Left lung (tissue), 4 donors: ENCODE measurements at regions not wholly inside any gene's neighbourhood (a gene's known extent, or its start where the extent isn't known, plus 50 kb on each side); places are given as distances from the start of the nearest gene placed in this dataset.

ENCODE experiments used
- ATAC-seq: fragments of 200-7000 bp; cut with Tn5 transposase; one replicate; pipeline ENCODE4 v1.9.1; 2020; ENCODE audit warnings: moderate library complexity
- DNase-seq, 4 donors: peaks; one replicate each; pipeline ENCODE4 v3.0.0-alpha.2; 2013 to 2020
- H3K27ac ChIP-seq, 2 donors: fragments of 200-600 bp; sonication (generic) in 1 of 2; one replicate each; pipeline versions ENCODE4 v1.5.0 to v1.8.0; 2020 to 2021
- H3K27me3 ChIP-seq, 2 donors: fragments of 200-600 bp; sonication (generic) in 1 of 2; one replicate each; pipeline versions ENCODE4 v1.5.0 to v1.8.0; 2020 to 2021
- H3K36me3 ChIP-seq, 2 donors: fragments of 200-600 bp; sonication (generic) in 1 of 2; one replicate each; pipeline versions ENCODE4 v1.5.0 to v1.8.0; 2020 to 2021
- H3K4me1 ChIP-seq, 2 donors: fragments of 200-600 bp; one replicate each; pipeline ENCODE4 v1.8.0; 2021
- H3K4me3 ChIP-seq, 2 donors: fragments of 200-600 bp; sonication (generic) in 1 of 2; one replicate each; pipeline versions ENCODE4 v1.5.0 to v1.8.0; 2020 to 2021; ENCODE audit warnings: mild to moderate bottlenecking in 1 of 2
- H3K9me3 ChIP-seq, 2 donors: fragments of 200-600 bp; sonication (generic) in 1 of 2; one replicate each; pipeline versions ENCODE4 v1.5.0 to v1.8.0; 2020 to 2021
- intact Hi-C, 2 donors: fragments of 100-400 bp; cut with DNase I; formaldehyde crosslinking; loops; one replicate each; pipeline versions ENCODE4 v1.11.2 to v1.14.2; 2022
- TF ChIP-seq, protein P1 (sequence below), 2 donors: fragments of 200-600 bp; sonication (generic) in 1 of 2; IDR thresholded peaks; one replicate each; pipeline versions ENCODE4 v1.5.0 to v1.8.0; 2021; ENCODE audit warnings: antibody characterized with exemption in 2 of 2
- donor health status: DM: no; HTN: yes; CAD: no.
- donor health status: DM: no; HTN: no; CAD: no.

- Histone ChIP-seq H3K27ac (no peak overlapping the region), H3K36me3 (no peaks in the 10 kb centered on the region), H3K4me1 (no peaks in the 10 kb centered on the region), H3K4me3 (no peak overlapping the region), H3K27me3 (no peaks in the 10 kb centered on the region), H3K9me3 (no peaks in the 10 kb centered on the region)
- ATAC-seq, result no peak
- intact Hi-C loops, result no loop called here
- DNase-seq, result no peak
- TF ChIP-seq, protein P1, sequence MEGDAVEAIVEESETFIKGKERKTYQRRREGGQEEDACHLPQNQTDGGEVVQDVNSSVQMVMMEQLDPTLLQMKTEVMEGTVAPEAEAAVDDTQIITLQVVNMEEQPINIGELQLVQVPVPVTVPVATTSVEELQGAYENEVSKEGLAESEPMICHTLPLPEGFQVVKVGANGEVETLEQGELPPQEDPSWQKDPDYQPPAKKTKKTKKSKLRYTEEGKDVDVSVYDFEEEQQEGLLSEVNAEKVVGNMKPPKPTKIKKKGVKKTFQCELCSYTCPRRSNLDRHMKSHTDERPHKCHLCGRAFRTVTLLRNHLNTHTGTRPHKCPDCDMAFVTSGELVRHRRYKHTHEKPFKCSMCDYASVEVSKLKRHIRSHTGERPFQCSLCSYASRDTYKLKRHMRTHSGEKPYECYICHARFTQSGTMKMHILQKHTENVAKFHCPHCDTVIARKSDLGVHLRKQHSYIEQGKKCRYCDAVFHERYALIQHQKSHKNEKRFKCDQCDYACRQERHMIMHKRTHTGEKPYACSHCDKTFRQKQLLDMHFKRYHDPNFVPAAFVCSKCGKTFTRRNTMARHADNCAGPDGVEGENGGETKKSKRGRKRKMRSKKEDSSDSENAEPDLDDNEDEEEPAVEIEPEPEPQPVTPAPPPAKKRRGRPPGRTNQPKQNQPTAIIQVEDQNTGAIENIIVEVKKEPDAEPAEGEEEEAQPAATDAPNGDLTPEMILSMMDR (IDR thresholded peaks at IDR 0.05), result no peak
Observed at GRCh38 chr18:2212598-2213205, 358.6 kb downstream of the METTL4 start.

DNA sequence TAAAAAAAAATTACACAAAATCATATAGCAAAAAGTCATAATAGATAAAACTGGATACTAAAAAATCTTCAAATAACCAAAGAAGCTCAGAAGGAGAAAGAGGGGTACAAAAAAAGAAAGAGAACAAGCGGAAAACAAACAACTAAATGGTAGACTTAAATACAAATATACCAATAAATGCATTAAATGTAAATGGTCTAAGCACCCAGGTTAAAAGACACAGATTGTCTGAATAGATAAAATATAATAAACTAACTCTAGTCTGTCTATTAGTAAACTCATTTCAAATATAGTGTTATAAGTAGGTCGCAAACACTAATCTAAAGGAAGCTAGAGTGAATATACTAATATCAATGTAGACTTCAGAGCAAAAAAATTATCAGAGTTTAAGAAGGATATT lies 357.4 kb downstream of the METTL4 start:
- DNase-seq, result no peak
- no peak overlapping the region for H3K4me3 ChIP-seq
- no peaks in the 10 kb centered on the region for H3K27me3 ChIP-seq
- no peak overlapping the region for H3K27ac ChIP-seq
- H3K36me3 ChIP-seq, result no peaks in the 10 kb centered on the region
- intact Hi-C loops, result no loop called here
- H3K9me3 ChIP-seq, result no peaks in the 10 kb centered on the region
- ATAC-seq, result no peak
- TF ChIP-seq, protein P1 (IDR thresholded peaks at IDR 0.05), result no peak
- no peaks in the 10 kb centered on the region for H3K4me1 ChIP-seq

GRCh38 chr18:2217356-2217755 lies 353.9 kb downstream of the METTL4 start:
- H3K4me3 ChIP-seq, result no peak overlapping the region
- TF ChIP-seq, protein P1 (IDR thresholded peaks at IDR 0.05), result no peak
- no peaks in the 10 kb centered on the region for H3K36me3 ChIP-seq
- no peaks in the 10 kb centered on the region for H3K9me3 ChIP-seq
- H3K4me1 ChIP-seq, result no peaks in the 10 kb centered on the region
- ATAC-seq (no peak), DNase-seq (no peak)
- no peak overlapping the region for H3K27ac ChIP-seq
- H3K27me3 ChIP-seq, result no peaks in the 10 kb centered on the region
- intact Hi-C loops, result no loop called here

GRCh38 chr18:2218101-2218500 lies 353.2 kb downstream of the METTL4 start:
- no peak overlapping the region for H3K4me3 ChIP-seq
- H3K36me3 ChIP-seq, result no peaks in the 10 kb centered on the region
- no peaks in the 10 kb centered on the region for H3K9me3 ChIP-seq
- DNase-seq, result no peak
- ATAC-seq, result no peak
- H3K27ac ChIP-seq, result no peak overlapping the region
- TF ChIP-seq, protein P1 (IDR thresholded peaks at IDR 0.05), result no peak
- H3K27me3 ChIP-seq, result no peaks in the 10 kb centered on the region
- no peaks in the 10 kb centered on the region for H3K4me1 ChIP-seq
- intact Hi-C loops, result no loop called here

DNA sequence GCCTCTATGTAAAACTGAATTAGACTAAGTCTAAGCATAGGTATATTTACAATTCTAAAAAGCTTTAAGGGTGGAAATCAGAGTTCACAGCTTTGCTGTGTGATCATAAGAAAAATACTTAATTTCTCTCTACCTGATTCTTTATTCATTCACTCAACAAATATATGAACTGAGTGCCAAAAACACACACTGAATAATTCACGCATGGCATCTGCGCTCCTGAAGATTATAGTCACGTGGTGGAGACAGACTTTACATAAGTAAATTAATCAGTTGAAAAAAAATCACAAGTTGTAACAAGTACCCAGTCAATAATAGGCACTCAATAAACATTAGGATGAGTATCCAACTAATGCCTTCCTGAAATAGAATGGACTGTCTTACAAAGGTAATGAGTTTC lies 351.6 kb downstream of the METTL4 start:
- no peaks in the 10 kb centered on the region for H3K27me3 ChIP-seq
- H3K36me3 ChIP-seq, result no peaks in the 10 kb centered on the region
- no peak overlapping the region for H3K4me3 ChIP-seq
- TF ChIP-seq, protein P1 (IDR thresholded peaks at IDR 0.05), result no peak
- no peak for ATAC-seq
- no peaks in the 10 kb centered on the region for H3K9me3 ChIP-seq
- intact Hi-C loops, result no loop called here
- no peak for DNase-seq
- H3K4me1 ChIP-seq, result no peaks in the 10 kb centered on the region
- H3K27ac ChIP-seq, result no peak overlapping the region
